ENCODE measurements at regions not wholly inside any gene's neighbourhood (a gene's known extent, or its start where the extent isn't known, plus 50 kb on each side); places are given as distances from the start of the nearest gene placed in this dataset.
"Not testable (repeated sequence)": the region's sequence is repeated elsewhere in the genome, so short reads cannot be mapped to it uniquely, and the experiment has no call there.

DNA sequence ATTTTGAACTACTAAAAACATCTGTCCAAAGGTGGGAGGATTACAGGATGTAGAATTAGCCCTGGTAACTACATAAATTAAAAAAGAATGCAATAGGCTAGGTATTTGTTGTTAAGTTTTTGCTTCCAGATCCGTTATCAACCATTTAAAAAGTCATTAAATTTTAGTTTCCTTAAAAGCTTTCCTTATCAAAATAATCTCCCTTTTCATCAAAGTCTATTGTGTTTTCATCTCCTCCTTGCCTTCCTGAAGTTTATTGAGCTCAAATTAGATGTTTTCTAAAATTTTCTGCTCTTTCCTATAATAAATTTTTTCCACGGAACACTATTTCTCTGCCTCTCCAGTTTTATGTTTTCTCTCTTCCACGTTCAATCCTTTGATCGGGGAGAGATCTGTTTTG, 108.6 kb downstream of the MEX3B start:
- no peak for DNase-seq

GRCh38 chr15:81930582-81931369, 115.0 kb downstream of the MEX3B start:
- no peak for DNase-seq

- no peak for DNase-seq
Measured at GRCh38 chr15:81929557-81929956, 116.3 kb downstream of the MEX3B start.

- DNase-seq = no peak
Measured at GRCh38 chr15:81926981-81927380, 118.8 kb downstream of the MEX3B start.

GRCh38 chr15:81924729-81925128, 121.1 kb downstream of the MEX3B start:
- DNase-seq = no peak

DNA sequence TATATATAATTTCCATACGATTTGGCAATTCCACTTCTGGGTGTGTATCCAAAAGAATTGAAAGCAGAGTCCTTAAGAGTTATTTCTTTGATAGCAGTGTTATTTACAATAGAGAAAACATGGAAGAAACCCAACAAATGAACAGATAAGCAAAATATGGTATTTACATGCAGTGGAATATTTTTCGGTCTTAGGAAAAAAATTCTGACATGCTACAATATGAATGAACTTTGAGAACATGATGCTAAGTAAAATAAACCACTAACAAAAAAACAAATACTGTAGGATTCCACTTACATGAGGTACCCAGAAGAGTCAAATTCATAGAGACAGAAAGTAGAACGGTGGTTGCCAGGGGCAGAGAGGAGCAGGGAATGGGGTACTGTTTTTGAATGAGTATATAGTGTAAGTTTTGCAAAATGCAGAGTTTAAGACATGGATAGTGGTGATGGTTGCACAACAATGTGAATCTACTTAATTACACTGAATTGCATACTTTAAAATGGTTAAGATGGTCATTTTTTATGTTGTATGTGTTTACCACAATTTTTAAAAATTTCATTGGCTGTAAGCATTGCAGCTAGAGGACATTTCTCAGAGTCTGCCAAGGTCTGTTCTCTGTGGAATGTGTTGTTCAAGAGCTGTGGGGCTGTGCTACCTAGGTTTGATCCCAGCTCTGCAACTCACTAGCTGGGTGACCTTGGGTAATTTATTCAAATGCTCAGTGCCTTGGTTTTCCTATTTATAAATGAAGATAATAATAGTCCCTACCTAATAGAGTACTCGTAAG, 122.1 kb downstream of the MEX3B start:
- DNase-seq = peak; percentile 29

GRCh38 chr15:81922143-81922542, 123.7 kb downstream of the MEX3B start:
- no peak for DNase-seq

DNA sequence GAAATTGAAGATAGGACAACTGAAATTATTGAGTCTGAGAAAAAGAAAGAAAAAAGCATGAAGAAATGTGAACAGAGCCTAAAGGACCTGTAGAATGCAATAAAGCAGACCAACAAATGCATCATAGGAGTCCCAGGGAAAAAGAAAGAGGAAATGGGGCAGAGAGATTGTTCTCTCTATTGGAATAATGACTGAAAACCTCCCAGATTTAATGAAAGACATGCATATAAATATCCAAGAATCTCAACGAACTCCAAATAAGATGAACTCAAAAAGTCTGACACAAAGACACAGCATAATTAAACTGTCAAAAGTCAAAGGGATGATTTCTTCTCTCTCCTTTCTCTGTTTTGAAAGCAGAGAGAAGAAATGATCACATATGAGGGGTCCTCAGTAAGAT, 124.7 kb downstream of the MEX3B start:
- no peak for DNase-seq

DNA sequence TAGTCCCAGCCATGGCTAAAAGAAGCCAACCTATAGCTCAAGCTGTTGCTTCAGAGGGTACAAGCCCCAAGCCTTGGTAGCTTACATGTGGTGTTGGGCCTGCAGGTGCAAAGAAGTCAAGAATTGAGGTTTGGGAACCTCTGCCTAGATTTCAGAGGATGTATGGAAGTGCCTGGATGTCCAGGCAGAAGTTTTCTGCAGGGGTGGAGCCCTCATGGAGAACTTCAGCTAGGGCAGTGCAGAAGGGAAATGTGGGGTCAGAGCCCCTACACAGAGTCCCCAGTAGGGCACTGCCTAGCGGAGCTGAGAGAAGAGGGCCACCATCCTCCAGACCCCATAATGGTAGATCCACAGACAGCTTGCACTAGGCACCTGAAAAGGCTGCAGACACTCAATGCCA, 127.1 kb downstream of the MEX3B start:
- DNase-seq = not testable (repeated sequence)

DNA sequence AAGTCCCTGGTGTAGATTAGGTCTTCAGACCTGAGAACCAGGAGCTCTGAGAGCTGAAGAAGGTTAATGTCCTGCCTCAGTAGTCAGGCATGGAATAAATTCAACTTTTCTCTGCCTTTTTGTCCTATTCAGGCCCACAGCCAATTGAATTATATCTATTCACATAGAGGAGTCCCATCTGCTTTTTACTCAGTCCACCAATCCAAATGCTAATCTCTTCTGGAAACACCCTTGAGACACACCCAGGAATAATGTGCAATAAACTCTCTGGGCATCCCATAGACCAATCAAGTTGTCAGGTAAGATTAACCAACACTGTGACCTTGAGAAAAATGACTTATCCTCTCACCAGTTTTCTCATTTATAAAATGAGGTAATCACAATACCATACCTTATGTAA, 129.4 kb downstream of the MEX3B start:
- no peak for DNase-seq

GRCh38 chr15:81915990-81916389, 129.8 kb downstream of the MEX3B start:
- DNase-seq = no peak

GRCh38 chr15:81914734-81915256, 131.0 kb downstream of the MEX3B start:
- no peak for DNase-seq

GRCh38 chr15:81914333-81914732, 131.5 kb downstream of the MEX3B start:
- DNase-seq = no peak

DNA sequence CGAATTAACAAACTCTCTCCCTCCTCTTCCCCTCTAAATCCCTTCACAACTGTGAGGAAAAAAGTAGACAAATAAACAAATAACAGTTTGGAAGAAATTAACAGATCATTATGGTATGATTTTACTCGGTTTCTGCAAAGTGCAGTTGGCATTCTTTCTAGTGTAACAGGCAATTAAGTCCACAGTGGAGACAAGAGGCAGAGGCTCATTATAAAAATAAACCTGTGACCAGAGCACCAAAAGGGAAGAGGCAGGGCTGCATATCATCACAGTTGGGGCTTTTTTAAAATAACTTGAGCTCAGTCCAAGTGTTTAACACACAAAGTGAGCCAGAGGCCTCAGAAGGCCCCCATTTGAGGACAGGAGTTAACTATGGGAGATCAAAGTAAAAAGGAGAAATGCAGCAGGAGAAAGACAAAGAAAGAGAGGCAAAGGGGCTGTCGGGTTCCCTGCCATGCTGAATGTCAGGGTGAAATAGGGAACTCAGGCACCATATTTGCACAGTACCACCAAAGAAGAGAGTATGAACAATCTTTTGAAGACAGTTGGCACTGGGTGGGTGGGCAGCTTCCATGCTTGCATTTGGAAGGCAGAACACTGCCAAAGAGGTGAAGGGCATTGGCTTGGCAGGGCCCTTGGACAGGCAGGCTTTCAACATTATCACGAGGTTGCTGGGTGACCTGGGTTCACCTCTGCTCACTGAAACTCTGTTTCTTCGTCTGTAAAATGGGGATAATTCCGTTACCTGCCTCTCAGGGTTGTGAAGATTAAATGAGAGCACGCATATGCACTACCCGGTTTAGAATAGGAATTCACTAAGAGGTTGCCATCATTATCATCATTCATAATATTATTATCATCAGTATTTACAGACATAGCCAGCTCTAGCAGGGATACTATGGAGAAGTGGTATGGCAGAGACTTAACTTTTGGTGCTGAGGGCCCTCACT, 134.5 kb downstream of the MEX3B start:
- DNase-seq = no peak

GRCh38 chr15:81910355-81911021, 135.3 kb downstream of the MEX3B start:
- no peak for DNase-seq

- no peak for DNase-seq
Measured at GRCh38 chr15:81909011-81909358, 136.8 kb downstream of the MEX3B start.

GRCh38 chr15:81908111-81908510, 137.7 kb downstream of the MEX3B start:
- DNase-seq = no peak

DNA sequence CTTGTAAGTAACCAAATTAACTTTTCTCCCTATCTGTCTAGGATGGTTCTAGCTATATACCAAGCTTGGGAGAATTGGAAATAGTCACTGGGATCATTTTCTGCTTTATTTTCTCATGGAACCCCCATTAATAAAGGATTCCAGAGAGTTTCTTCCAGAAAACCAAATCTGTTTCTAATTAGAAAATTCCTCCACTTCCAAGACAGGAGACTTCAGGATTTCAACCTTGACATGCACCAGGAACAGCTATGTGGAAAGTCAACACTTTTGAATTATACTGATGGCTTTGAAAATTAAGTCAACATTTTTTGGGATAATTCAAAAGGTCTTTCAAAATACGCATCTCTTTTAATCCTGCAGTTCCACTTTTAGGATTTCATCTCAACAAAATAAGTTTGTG, 138.3 kb downstream of the MEX3B start:
- no peak for DNase-seq

DNA sequence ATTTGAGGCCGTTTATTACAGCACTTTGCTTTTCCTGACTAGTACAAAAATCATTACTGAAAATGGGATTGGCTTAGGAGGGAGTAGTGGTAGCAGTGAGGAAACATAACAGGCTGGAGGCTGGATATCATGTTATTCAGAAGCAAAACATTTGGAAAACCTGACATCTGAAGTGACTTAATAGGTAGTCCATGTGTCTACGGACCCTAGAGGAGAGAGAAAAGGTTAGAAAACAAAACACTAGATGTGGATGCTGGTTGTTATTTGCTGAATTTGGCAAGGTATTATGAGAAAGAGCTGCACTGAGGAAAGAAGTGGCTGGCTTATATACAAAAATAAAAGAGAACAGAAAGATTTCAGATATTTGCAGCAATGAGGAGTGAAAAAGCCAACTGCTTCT, 139.9 kb downstream of the MEX3B start:
- no peak for DNase-seq

DNA sequence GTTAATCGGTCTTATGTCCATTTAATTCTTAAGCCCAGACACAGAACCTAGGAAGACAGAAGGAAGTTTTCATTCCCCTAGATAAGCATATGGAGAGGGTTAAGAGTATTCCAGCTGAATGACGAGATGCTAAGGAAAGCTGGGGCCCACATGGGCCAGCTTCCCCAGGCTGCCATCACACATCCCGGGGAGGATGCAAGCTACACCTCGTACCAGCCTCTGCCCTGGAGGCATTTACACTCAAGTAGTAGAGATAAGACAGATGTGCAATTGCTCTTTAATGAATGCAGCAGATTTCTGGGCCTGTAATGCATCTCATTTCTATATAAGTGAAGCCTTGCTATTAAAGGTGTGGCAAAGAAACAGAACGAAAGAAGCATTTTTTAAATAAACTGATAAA, 144.5 kb downstream of the MEX3B start:
- DNase-seq = no peak

DNA sequence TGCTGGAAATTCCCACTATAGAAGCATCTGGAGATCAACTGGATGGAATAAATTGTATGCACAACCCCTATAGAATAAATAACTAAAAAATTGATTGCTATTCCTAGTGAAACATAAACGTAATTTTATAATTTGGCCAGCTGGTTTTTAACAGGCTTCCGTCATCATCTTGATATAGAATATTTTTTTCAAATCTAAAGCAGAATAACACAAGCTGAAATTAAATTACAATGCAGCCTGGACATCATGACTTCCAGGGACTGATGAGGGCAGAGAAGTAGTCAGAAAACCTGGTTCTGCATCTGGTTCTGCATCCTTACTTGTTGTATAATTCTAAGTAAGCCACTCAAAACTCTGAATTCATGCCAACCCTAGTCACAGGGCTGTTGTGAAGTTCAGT, 146.1 kb downstream of the MEX3B start:
- DNase-seq = no peak

GRCh38 chr15:81899024-81899423, 146.8 kb downstream of the MEX3B start:
- no peak for DNase-seq

All from amniotic stem cell (primary cell).